Coronary artery (tissue), 2 donors: ENCODE measurements at regions not wholly inside any gene's neighbourhood (a gene's known extent, or its start where the extent isn't known, plus 50 kb on each side); places are given as distances from the start of the nearest gene placed in this dataset.

Source experiments
- DNase-seq: peaks from one replicate; pipeline ENCODE4 v3.0.0-alpha.2; 2017; ENCODE audit warnings: low spot score
- H3K27ac ChIP-seq, 2 donors: fragments of 200-600 bp; sonication (generic); one replicate each; pipeline ENCODE4 v1.5.1; 2016 to 2019
- H3K4me3 ChIP-seq: fragments of 200-600 bp; sonication (generic); 2 replicates; pipeline ENCODE4 v1.5.1; 2016; ENCODE audit warnings: mild to moderate bottlenecking, moderate library complexity
- CTCF ChIP-seq: fragments of 200-600 bp; sonication (generic); IDR thresholded peaks from one replicate; pipeline ENCODE4 v1.5.1; 2019; ENCODE audit warnings: antibody characterized with exemption

GRCh38 chr4:41806807-41807206 lies 58.3 kb upstream of the PHOX2B start:
- no peak overlapping the region for H3K27ac ChIP-seq
- no peak for DNase-seq
- no peak overlapping the region for H3K4me3 ChIP-seq
- no peak for TF ChIP-seq CTCF

GRCh38 chr4:41802590-41802989 lies 54.1 kb upstream of the PHOX2B start:
- TF ChIP-seq CTCF = no peak
- no peak for DNase-seq
- no peak overlapping the region for H3K4me3 ChIP-seq
- H3K27ac ChIP-seq = no peak overlapping the region

GRCh38 chr4:41799126-41799525 lies 50.6 kb upstream of the PHOX2B start:
- no peak overlapping the region for H3K4me3 ChIP-seq
- DNase-seq = no peak
- TF ChIP-seq CTCF = no peak
- no peak overlapping the region for H3K27ac ChIP-seq
